Smooth muscle cell (in vitro differentiated cells): ENCODE measurements at regions not wholly inside any gene's neighbourhood (a gene's known extent, or its start where the extent isn't known, plus 50 kb on each side); places are given as distances from the start of the nearest gene placed in this dataset.
"Not testable (repeated sequence)": the region's sequence is repeated elsewhere in the genome, so short reads cannot be mapped to it uniquely, and the experiment has no call there.

Experiments
- DNase-seq: peaks from one replicate; lab custom pipeline; 2025; ENCODE audit not compliant: unreplicated experiment; lab: John Stamatoyannopoulos, UW
- H2AFZ ChIP-seq: fragments of 200-600 bp; sonication (generic); 2 replicates; pipeline ENCODE4 v1.6.0; 2016; ENCODE audit warnings: antibody characterized with exemption, low read depth, mild to moderate bottlenecking
- H3F3A ChIP-seq: fragments of 200-600 bp; sonication (generic); 2 replicates; pipeline ENCODE4 v1.6.0; 2017; ENCODE audit warnings: antibody characterized with exemption, low read depth
- H3K27ac ChIP-seq: fragments of 200-600 bp; sonication (generic); 2 replicates; pipeline ENCODE4 v1.5.1; 2016; ENCODE audit warnings: low read depth, mild to moderate bottlenecking
- H3K27me3 ChIP-seq: fragments of 200-600 bp; sonication (generic); 2 replicates; pipeline ENCODE4 v1.6.1; 2016; ENCODE audit warnings: low read depth, mild to moderate bottlenecking
- H3K36me3 ChIP-seq: fragments of 200-600 bp; sonication (generic); 2 replicates; pipeline ENCODE4 v1.5.1; 2016; ENCODE audit warnings: low read depth
- H3K4me1 ChIP-seq: fragments of 200-600 bp; sonication (generic); 2 replicates; pipeline ENCODE4 v1.5.1; 2016; ENCODE audit warnings: low read depth
- H3K4me2 ChIP-seq: fragments of 200-600 bp; sonication (generic); 2 replicates; pipeline ENCODE4 v1.6.0; 2016; ENCODE audit warnings: mild to moderate bottlenecking
- H3K4me3 ChIP-seq: fragments of 200-600 bp; sonication (generic); 2 replicates; pipeline ENCODE4 v1.5.1; 2016; ENCODE audit warnings: mild to moderate bottlenecking
- H3K79me2 ChIP-seq: fragments of 200-600 bp; sonication (generic); 2 replicates; pipeline ENCODE4 v1.6.0; 2016; ENCODE audit warnings: low read depth, mild to moderate bottlenecking
- H3K9ac ChIP-seq: fragments of 200-600 bp; sonication (generic); 2 replicates; pipeline ENCODE4 v1.6.0; 2016; ENCODE audit warnings: low read depth
- H3K9me3 ChIP-seq: fragments of 200-600 bp; sonication (generic); replicated peaks from 2 replicates; pipeline ENCODE4 v1.5.1; 2016; ENCODE audit warnings: low read depth
- H4K20me1 ChIP-seq: fragments of 200-600 bp; sonication (generic); 2 replicates; pipeline ENCODE4 v1.6.0; 2016; ENCODE audit warnings: low read depth
- WGBS: methylation state at CpG from one replicate; pipeline ENCODE4 v1.1.7; 2016; ENCODE audit warnings: low lambda C conversion rate; 5-methylcytosine and 5-hydroxymethylcytosine counted together
- TF ChIP-seq, protein P1 (sequence below): fragments of 200-600 bp; sonication (generic); IDR thresholded peaks from 2 replicates; pipeline ENCODE4 v1.5.1; 2017; ENCODE audit warnings: borderline replicate concordance, mild to moderate bottlenecking, antibody characterized with exemption; ENCODE audit not compliant: insufficient read depth, poor library complexity, severe bottlenecking

DNA sequence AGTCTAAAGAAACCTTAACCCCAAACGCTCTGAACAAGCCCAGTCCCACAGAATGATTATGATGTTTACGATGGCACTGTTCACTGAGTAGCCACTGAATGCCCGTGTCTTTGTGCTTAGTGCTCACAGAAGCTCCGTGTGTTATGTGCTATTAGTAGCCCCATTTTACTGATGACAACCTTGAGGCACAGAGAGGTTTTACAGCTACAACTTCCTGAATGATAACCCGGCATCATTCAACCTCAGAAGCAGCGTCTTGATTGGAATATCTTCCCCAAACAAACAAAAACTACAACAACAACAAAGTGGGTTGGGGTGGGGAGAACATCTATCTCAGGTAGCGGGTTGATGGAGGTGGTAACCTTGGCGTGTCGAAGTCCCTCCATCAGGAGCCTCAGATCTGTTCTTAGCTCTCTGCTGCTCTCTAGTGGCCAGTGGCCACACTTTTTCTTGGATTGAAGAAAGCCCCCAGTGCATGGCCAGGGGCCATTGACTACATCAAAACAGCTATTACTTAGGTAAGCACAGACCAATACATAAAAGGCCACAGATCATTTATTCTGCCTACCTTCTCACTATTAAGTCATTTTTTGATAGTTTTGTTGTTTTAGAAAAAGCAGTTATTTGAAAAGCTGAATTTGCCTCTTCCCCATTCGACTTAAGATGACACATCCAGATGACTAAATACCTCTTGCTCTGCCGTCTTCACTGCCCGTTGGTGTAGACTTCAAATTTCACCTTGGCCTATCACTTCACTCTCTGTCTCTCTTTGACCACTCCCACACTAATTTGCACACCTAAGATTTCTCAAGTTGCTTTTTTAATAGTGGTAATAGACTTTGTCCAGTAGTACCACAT is 376.9 kb downstream of the GALC start:
- no peak overlapping the region for H3K4me2 ChIP-seq

DNA sequence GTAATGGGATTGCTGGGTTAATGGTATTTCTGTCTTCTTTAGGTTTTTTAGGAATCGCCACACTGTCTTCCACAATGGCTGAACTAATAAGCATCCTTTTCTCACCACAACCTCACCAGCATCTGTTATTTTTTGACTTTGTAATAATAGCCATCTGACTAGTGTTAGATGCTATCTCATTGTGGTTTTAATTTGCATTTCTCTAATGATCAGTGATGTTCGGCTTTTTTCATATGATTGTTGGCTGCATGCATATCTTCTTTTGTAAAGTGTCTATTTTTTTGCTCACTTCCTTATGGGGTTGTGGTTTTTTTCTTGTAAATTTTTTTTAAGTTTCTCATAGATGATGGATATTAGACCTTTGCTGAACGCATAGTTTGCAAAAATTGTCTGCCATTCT is 377.9 kb downstream of the GALC start:
- Histone ChIP-seq H3K4me1 (no peaks in the 10 kb centered on the region), H3K4me3 (no peak overlapping the region), H2AFZ (no peak overlapping the region), H3K27me3 (no peaks in the 10 kb centered on the region), H3K27ac (no peak overlapping the region), H3F3A (no peaks in the 10 kb centered on the region), H3K36me3 (no peaks in the 10 kb centered on the region), H3K4me2 (no peak overlapping the region), H3K9ac (no peak overlapping the region), H3K79me2 (no peaks in the 10 kb centered on the region), H3K9me3 (no peaks in the 10 kb centered on the region), H4K20me1 (no peaks in the 10 kb centered on the region)
- DNase-seq: no peak
- TF ChIP-seq, protein P1, sequence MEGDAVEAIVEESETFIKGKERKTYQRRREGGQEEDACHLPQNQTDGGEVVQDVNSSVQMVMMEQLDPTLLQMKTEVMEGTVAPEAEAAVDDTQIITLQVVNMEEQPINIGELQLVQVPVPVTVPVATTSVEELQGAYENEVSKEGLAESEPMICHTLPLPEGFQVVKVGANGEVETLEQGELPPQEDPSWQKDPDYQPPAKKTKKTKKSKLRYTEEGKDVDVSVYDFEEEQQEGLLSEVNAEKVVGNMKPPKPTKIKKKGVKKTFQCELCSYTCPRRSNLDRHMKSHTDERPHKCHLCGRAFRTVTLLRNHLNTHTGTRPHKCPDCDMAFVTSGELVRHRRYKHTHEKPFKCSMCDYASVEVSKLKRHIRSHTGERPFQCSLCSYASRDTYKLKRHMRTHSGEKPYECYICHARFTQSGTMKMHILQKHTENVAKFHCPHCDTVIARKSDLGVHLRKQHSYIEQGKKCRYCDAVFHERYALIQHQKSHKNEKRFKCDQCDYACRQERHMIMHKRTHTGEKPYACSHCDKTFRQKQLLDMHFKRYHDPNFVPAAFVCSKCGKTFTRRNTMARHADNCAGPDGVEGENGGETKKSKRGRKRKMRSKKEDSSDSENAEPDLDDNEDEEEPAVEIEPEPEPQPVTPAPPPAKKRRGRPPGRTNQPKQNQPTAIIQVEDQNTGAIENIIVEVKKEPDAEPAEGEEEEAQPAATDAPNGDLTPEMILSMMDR: no peak
- WGBS: 75% methylated on average over 3 of the region's 3 CpGs

More for the DNA sequence above, 376.9 kb downstream of the GALC start:
- Histone ChIP-seq H3K27ac (no peak overlapping the region), H3K9ac (no peak overlapping the region), H2AFZ (no peak overlapping the region), H3K4me3 (no peak overlapping the region), H3K27me3 (no peaks in the 10 kb centered on the region), H4K20me1 (no peaks in the 10 kb centered on the region), H3F3A (no peaks in the 10 kb centered on the region), H3K9me3 (no peaks in the 10 kb centered on the region), H3K36me3 (no peaks in the 10 kb centered on the region), H3K4me1 (no peaks in the 10 kb centered on the region), H3K79me2 (no peaks in the 10 kb centered on the region)
- DNase-seq: no peak
- 50% methylated on average over 12 of the region's 12 CpGs for WGBS
- TF ChIP-seq, protein P1: peak; percentile 81

GRCh38 chr14:87613881-87614280 is 379.1 kb downstream of the GALC start:
- no peak for DNase-seq

GRCh38 chr14:87607056-87607455 is 385.9 kb downstream of the GALC start:
- not testable (repeated sequence) for H4K20me1 ChIP-seq

More at GRCh38 chr14:87613881-87614280, 379.1 kb downstream of the GALC start:
- Histone ChIP-seq H3K9ac (no peak overlapping the region), H3K4me2 (no peak overlapping the region), H3K36me3 (no peaks in the 10 kb centered on the region), H3K4me3 (no peak overlapping the region), H3K79me2 (no peaks in the 10 kb centered on the region), H3K4me1 (no peaks in the 10 kb centered on the region), H4K20me1 (no peaks in the 10 kb centered on the region), H2AFZ (no peak overlapping the region), H3K27ac (no peak overlapping the region), H3K9me3 (no peaks in the 10 kb centered on the region), H3K27me3 (no peaks in the 10 kb centered on the region), H3F3A (no peaks in the 10 kb centered on the region)
- WGBS: 61% methylated on average over 2 of the region's 2 CpGs
- TF ChIP-seq, protein P1: no peak

More at GRCh38 chr14:87607056-87607455, 385.9 kb downstream of the GALC start:
- not testable (repeated sequence) for H3K27me3 ChIP-seq, H3K4me1 ChIP-seq, H3K27ac ChIP-seq, H3K9ac ChIP-seq, H3K4me2 ChIP-seq, H3K36me3 ChIP-seq, H3K9me3 ChIP-seq, H2AFZ ChIP-seq, H3F3A ChIP-seq, H3K4me3 ChIP-seq, DNase-seq, H3K79me2 ChIP-seq
- 87% methylated on average over 3 of the region's 3 CpGs for WGBS
